Fibroblast of skin of left biceps (primary cell): ENCODE measurements at regions not wholly inside any gene's neighbourhood (a gene's known extent, or its start where the extent isn't known, plus 50 kb on each side); places are given as distances from the start of the nearest gene placed in this dataset.

Experiments used
- DNase-seq, 2 experiments: peaks; one replicate each; pipeline ENCODE4 v3.0.0-alpha.2; 2013; ENCODE audit warnings: low read depth in 2 of 2

- no peak for DNase-seq
These were observed 49.9 kb upstream of the HELT start for GRCh38 chr4:184968366-184968765.
